LoVo (cell line): ENCODE measurements at regions not wholly inside any gene's neighbourhood (a gene's known extent, or its start where the extent isn't known, plus 50 kb on each side); places are given as distances from the start of the nearest gene placed in this dataset.

Experiments used
- DNase-seq: peaks from one replicate; pipeline ENCODE4 v3.0.0-alpha.2; 2016; ENCODE audit warnings: low spot score

GRCh38 chr22:26847046-26847445, 189.7 kb downstream of the MIAT start:
- no peak for DNase-seq

DNA sequence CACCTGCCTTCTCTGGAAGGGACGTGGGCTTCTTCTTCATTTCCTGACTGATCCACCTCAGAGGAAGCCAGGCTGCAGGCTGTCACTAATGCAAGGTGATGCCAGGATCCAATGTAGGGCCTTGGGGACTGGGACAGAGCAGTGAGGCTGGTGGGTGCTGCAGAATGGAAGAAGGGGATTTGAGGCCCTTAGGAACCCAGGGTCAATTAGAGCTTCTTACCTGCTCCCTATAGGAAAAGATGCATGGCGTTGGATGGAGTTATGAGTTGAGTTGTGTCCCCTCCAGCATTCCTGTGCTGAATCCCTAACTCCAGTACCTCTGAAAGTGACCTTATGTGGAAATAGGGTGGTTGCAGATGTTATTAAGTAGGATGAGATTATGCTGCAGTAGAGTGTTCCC, 190.4 kb downstream of the MIAT start:
- no peak for DNase-seq

GRCh38 chr22:26848244-26848920, 191.0 kb downstream of the MIAT start:
- no peak for DNase-seq

GRCh38 chr22:26849575-26849974, 192.2 kb downstream of the MIAT start:
- no peak for DNase-seq

DNA sequence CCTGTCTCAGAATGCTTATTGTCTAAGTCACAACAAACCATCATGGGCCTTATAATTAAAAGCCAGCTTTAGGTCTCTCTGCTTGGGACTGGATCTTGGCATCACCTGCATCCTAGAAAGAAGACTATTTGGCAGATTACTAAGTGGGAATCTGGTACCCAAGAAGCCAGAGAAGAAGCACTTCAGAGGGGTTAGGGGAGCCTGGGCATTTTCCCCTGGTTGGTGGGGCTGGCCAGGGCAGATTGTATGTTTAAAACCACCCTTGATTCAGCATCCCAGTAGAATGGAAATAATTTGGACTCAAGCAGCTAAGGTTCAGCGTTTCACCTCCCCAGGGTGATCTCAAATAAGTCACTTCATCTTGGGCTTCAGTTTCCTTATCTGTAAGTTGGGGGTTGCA, 193.7 kb downstream of the MIAT start:
- no peak for DNase-seq

DNA sequence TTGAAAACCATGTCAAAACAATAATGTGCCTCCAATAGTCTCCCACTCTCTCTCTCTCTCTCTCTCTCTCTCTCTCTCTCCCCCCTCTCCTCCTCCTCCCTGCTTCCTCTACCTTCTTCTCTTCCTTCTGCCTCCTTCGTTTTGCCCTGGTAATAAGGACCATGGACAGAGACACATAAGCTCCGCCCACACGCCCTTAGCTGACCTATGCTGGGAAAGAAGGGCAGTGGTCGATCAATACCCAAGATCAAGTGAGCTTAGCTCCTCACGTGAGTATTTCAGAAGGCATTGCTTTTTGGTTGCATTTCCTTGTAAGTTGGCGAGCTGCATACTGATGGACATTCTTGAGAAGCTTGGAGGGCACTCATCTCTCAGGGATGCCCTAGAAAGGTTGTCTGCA, 194.8 kb downstream of the MIAT start:
- DNase-seq, result no peak

DNA sequence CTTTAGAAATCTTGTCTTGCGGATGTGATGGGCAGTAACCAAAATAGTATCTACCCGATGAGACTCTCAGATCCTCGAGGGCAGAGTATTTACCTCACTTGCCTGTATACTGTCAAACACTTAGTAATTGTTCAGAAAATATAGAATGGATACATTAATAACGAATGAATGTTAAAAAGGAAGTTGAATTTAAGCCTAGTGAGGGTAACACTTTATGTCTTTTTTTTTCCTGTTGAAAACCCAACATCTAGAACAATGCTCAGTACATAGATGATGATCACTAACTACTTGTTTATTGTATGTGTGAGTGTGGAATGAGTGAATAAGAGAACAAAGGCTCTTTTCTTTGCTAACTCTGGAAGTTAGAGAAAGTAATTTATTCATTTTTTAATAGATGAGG, 195.7 kb downstream of the MIAT start:
- no peak for DNase-seq

GRCh38 chr22:26853495-26853894, 196.1 kb downstream of the MIAT start:
- DNase-seq, result no peak

DNA sequence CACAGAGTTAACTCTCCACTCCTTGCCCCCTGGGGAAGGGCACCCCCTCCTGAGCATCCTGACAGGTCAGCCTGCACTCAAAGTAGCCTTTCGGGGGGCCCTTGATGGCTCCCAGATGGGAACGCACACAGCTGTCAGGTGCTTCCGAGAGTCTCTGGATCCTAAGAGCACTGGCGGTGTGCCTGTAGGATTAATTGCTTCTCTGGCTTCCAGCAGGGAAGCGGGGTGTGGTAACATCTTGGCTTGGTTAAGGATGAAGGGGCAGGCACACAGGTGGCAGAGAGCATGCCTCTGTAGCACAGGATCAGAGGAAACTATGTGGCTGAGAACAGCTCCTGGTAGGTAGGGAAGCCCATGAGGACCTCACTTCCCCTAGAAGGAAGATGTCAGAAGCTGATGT, 199.8 kb downstream of the MIAT start:
- no peak for DNase-seq

- no peak for DNase-seq
These were observed 202.9 kb downstream of the MIAT start for GRCh38 chr22:26860301-26860700.

DNA sequence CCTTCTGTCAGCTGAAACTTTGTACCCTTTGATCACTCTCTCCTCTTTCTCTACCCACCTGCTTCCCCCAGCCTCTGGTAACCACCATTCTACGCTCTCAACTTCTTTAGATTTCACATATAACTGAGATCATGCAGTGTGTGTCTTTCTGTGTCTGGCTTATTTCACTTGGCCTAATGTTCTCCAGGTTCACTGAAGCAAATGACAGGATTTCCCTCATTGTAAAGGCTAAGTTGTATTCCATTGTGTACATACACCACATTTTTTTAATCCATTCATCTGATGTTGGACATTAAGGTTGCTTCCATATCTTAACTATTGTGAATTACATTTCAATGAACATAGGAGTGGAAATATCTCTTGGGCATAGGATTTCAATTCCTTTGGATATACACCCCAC, 207.6 kb downstream of the MIAT start:
- no peak for DNase-seq

DNA sequence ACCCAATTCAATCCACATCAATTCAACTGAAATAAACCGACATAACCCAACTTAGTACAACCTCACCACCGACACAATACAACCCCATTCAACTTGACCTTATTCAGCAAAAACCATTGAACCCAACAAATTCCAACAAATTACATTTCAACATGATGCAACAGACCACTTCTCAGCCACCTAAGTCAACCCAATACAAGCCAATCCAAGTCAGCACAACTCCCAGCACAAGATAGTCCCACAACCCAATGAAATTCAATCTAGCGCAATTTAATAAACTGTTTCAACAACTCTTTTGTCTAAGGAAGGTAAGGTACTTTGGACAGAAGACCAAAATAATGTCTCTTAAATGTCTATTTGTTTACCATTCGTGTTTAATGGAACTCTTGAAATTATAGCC, 226.0 kb downstream of the MIAT start:
- DNase-seq, result no peak

GRCh38 chr22:26884921-26885320, 227.5 kb downstream of the MIAT start:
- DNase-seq, result no peak

GRCh38 chr22:26885441-26886261, 228.3 kb downstream of the MIAT start:
- no peak for DNase-seq

DNA sequence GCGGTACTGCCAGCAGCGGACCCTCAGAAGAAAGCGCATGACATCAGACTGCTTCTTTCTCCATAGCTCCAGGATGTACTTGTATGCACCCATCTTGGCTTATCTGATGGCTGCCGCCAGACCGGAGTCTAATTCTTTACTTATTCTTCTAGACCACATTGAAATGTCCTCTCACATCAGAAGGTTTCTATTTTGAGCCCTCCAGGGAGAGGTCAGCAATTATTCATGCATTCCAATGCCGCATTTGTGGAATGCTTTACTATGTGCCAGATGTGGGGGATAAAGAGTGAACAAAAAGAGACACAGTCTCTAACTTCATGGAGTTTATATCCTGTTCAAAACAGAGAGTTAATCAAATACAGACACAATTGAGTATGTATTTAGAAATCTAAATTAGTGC, 230.1 kb downstream of the MIAT start:
- no peak for DNase-seq

- no peak for DNase-seq
These were observed 230.5 kb downstream of the MIAT start for GRCh38 chr22:26887916-26888315.

DNA sequence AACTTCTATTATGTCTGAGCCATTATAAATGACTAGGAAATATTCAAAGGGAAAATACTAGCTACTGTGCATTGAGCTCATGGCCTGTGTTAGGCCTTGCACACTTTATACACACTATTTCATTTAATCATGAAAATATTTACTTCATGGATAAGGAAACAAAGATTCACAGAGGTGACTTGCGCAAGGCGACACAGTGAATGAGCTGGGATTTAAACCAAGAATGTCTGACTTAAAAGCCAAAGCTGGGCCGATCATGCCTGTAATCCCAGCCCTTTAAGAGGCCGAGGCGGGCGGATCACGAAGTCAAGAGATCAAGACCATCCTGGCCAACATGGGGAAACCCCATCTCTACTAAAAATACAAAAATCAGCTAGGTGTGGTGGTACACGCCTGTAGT, 231.5 kb downstream of the MIAT start:
- no peak for DNase-seq

- no peak for DNase-seq
These were observed 232.4 kb downstream of the MIAT start for GRCh38 chr22:26889802-26890201.

- DNase-seq, result no peak
These were observed 233.5 kb downstream of the MIAT start for GRCh38 chr22:26890870-26891269.

DNA sequence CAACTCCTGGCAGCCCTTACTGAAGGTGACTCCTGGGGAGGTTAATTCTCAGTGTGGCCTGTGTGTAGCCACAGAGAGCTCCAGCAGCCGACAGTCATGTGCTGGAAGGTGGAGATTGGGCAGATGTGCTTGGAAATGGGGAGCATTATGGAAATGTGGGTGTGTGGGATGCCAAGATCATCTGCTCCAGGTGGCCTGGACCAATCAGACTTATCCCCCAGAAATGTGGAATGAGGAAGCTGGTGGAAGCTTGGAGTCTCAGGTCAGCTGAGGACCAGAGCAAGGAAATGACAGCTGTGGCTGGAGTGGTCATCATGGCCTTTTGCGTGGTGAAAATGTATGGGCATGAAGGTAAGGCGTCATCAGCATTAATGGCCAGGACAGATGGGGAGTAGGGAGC, 234.0 kb downstream of the MIAT start:
- no peak for DNase-seq

- DNase-seq, result no peak
These were observed 235.0 kb downstream of the MIAT start for GRCh38 chr22:26892166-26893041.

DNA sequence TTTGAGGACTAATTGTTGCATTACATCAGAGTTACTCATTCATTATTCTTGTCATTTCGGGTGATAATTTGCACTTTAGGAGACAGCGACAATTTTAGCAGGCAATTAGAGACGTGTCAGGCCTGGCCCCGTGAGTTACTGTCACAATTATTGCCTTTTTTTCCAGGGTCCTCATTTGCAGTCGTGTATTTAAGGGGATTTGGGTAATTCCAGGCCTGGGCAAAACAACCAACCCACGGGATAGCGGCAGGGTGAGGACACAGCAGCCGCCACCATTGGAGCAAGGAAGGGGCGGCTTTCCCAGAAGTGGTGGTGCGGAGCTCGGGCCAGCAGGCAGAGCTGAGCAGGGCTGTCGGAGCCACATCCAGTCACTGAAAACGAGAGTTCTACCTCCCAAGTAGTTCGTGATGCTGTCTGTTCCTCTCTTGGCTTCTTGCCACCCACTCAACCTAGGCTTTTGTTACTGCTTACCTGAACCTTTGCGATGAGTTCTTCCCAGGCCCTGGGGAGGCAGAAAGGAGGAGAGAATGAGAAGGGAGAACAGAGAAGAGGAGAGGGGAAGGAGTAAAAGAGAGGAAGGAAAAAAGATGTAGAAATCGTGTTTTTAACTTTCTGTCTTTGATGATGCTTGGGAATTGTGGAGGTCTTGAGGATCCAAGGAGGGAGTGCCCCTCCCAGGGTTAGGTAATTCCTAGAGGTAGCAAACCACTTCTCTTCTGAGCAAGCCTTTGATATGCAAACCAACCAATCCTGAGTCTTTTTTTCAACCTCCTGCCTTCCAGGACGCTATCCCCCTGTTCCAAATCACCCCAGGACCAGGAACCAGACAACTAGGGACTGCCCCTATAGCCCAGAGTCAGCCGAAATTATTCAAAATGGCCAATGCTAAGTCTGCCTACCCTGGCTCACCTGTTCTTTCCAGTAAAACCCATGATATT, 236.1 kb downstream of the MIAT start:
- no peak for DNase-seq
